ENCODE measurements at regions not wholly inside any gene's neighbourhood (a gene's known extent, or its start where the extent isn't known, plus 50 kb on each side); places are given as distances from the start of the nearest gene placed in this dataset.

DNA sequence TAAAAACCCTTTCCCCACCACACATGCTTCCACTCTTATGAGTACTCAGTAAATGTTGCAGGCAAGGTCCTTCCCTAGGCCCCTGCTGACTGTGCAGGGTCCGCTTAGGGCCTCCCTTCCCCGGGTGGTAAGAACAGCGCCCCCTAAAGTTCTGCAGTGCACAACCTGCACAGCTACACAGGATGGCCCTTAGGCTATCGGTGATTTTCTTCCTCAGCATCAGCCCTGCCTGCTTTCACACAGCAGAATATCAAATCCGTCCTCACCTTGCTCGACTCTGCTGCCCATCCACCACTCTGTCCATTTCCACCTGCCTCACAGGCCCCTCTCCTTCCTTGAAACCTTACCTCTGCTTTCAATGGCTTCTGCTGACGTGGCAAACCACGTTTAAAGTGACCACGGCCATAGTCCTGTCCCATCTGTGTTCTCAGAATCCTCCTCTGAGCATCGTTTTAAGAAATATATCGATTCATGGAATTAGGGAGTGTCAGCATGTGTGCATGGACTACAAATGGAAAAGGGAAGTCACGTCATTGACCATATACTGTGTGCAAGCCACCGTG is 51.4 kb upstream of the TMEM132E start:
- Histone ChIP-seq H3K36me3 (replicated peaks; ENCODE audit: low read depth, low read length) (no peaks in the 10 kb centered on the region), H3K27ac (ENCODE audit: low read length) (no peak overlapping the region), H4K20me1 (ENCODE audit: insufficient read depth, low read length) (no peaks in the 10 kb centered on the region), H2AFZ (ENCODE audit: low read depth, low read length) (no peak overlapping the region), H3K79me2 (ENCODE audit: low read length) (no peaks in the 10 kb centered on the region), H3K4me3 (ENCODE audit: low read length) (no peak overlapping the region), H3K4me1 (ENCODE audit: low read length) (no peaks in the 10 kb centered on the region), H3K9ac (ENCODE audit: low read length) (no peak overlapping the region), H3K4me2 (ENCODE audit: low read length) (no peak overlapping the region), H3K9me3 (ENCODE audit: insufficient read depth, low read length) (no peaks in the 10 kb centered on the region), H3K27me3 (ENCODE audit: low read depth, low read length) (peaks cover 56% of the 10 kb centered on the region)
- peak; percentile 25 for TF ChIP-seq CTCF (IDR thresholded peaks at IDR 0.05; ENCODE audit: low read depth, low read length)
- TF ChIP-seq EZH2phosphoT487 (IDR thresholded peaks at IDR 0.05; ENCODE audit: low read depth): no peak

DNA sequence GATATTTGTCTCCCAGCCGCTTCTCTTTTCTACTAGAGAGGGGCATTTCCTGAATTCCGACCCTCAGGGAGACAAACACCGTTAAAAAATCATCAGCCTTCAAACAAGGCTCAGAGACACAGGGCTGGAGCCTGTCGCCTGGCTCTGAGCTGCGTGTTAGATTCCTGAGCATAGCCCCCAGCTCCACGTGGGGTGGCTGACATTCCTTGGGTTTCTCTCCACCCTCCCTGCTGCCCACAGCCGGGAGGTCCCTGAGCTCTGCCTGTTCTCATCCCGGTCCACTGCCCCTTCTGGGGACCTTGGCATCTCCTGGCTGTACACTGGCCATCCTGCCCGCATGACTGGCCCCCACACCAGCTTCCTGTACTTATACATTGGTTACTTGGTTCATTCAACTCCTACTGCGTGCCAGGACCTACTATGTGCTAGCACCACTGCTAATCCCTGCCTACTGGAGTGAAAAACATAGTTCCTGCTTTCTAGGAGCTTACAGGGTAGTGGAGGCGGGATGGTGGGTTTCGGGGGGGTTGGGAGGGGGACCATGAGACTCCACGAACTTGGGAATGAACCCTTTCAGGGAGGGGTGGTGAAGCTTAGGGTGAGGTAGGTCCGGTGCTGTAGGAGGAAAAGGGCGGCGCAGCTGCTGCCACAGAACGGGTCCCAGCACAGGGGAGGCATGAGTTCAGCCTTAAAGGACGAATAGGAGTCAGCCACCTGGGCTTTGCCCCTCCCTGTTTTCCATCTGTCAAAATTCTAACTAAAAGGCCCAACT is 52.1 kb upstream of the TMEM132E start:
- Histone ChIP-seq H3K4me2 (ENCODE audit: low read length) (no peak overlapping the region), H4K20me1 (ENCODE audit: insufficient read depth, low read length) (no peaks in the 10 kb centered on the region), H3K9me3 (ENCODE audit: insufficient read depth, low read length) (no peaks in the 10 kb centered on the region), H3K27ac (ENCODE audit: low read length) (no peak overlapping the region), H3K9ac (ENCODE audit: low read length) (no peak overlapping the region), H3K27me3 (ENCODE audit: low read depth, low read length) (peaks cover 55% of the 10 kb centered on the region), H3K79me2 (ENCODE audit: low read length) (no peaks in the 10 kb centered on the region), H3K4me3 (ENCODE audit: low read length) (no peak overlapping the region), H3K4me1 (ENCODE audit: low read length) (no peaks in the 10 kb centered on the region), H2AFZ (ENCODE audit: low read depth, low read length) (no peak overlapping the region), H3K36me3 (replicated peaks; ENCODE audit: low read depth, low read length) (no peaks in the 10 kb centered on the region)
- TF ChIP-seq EZH2phosphoT487 (IDR thresholded peaks at IDR 0.05; ENCODE audit: low read depth) (no peak), CTCF (IDR thresholded peaks at IDR 0.05; ENCODE audit: low read depth, low read length) (no peak)

- TF ChIP-seq CTCF (IDR thresholded peaks at IDR 0.05; ENCODE audit: low read depth, low read length) (no peak), EZH2phosphoT487 (IDR thresholded peaks at IDR 0.05; ENCODE audit: low read depth) (no peak)
- H4K20me1 ChIP-seq (ENCODE audit: insufficient read depth, low read length): no peaks in the 10 kb centered on the region
Observed at GRCh38 chr17:34525651-34526050, 53.7 kb upstream of the TMEM132E start.

DNA sequence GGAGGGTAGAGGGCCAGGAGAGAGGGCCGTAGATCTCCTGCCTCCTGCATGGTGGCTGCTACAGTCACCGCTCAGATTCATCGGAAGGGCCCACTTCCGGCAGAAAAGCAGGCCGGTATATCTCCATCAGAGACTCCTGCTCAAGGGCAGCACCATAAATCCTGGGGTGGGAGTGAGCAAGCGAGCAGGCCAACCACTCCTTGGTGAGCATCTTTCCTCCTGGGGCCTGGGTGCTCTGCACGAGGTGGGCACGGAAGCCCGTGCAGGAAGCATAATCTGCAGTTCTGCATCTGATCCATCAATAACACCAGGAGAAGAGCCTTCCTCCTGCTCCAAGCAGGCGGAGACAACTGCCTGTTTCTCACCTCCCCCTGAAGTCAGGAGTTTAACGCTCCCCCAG is 57.4 kb upstream of the TMEM132E start:
- Histone ChIP-seq H3K4me2 (ENCODE audit: low read length) (no peak overlapping the region), H3K4me1 (ENCODE audit: low read length) (no peaks in the 10 kb centered on the region), H3K4me3 (ENCODE audit: low read length) (no peak overlapping the region), H2AFZ (ENCODE audit: low read depth, low read length) (no peak overlapping the region), H3K9ac (ENCODE audit: low read length) (no peak overlapping the region), H4K20me1 (ENCODE audit: insufficient read depth, low read length) (no peaks in the 10 kb centered on the region), H3K9me3 (ENCODE audit: insufficient read depth, low read length) (no peaks in the 10 kb centered on the region), H3K27me3 (ENCODE audit: low read depth, low read length) (peaks cover 33% of the 10 kb centered on the region), H3K36me3 (replicated peaks; ENCODE audit: low read depth, low read length) (no peaks in the 10 kb centered on the region), H3K27ac (ENCODE audit: low read length) (no peak overlapping the region), H3K79me2 (ENCODE audit: low read length) (no peaks in the 10 kb centered on the region)
- TF ChIP-seq CTCF (IDR thresholded peaks at IDR 0.05; ENCODE audit: low read depth, low read length) (no peak), EZH2phosphoT487 (IDR thresholded peaks at IDR 0.05; ENCODE audit: low read depth) (no peak)

More at GRCh38 chr17:34525651-34526050, 53.7 kb upstream of the TMEM132E start:
- no peak overlapping the region for H3K9ac ChIP-seq (ENCODE audit: low read length)
- no peak overlapping the region for H3K4me3 ChIP-seq (ENCODE audit: low read length)
- H3K79me2 ChIP-seq (ENCODE audit: low read length): no peaks in the 10 kb centered on the region
- no peak overlapping the region for H3K4me2 ChIP-seq (ENCODE audit: low read length)
- no peaks in the 10 kb centered on the region for H3K9me3 ChIP-seq (ENCODE audit: insufficient read depth, low read length)
- no peak overlapping the region for H3K27ac ChIP-seq (ENCODE audit: low read length)
- peaks cover 42% of the 10 kb centered on the region for H3K27me3 ChIP-seq (ENCODE audit: low read depth, low read length)
- no peaks in the 10 kb centered on the region for H3K36me3 ChIP-seq (replicated peaks; ENCODE audit: low read depth, low read length)
- H2AFZ ChIP-seq (ENCODE audit: low read depth, low read length): no peak overlapping the region
- no peaks in the 10 kb centered on the region for H3K4me1 ChIP-seq (ENCODE audit: low read length)

All from OCI-LY3 (cell line).